HG03280 (cell line): ENCODE measurements at regions not wholly inside any gene's neighbourhood (a gene's known extent, or its start where the extent isn't known, plus 50 kb on each side); places are given as distances from the start of the nearest gene placed in this dataset.
"Not testable (repeated sequence)": the region's sequence is repeated elsewhere in the genome, so short reads cannot be mapped to it uniquely, and the experiment has no call there.

Experiments used
- ATAC-seq: cut with Tn5 transposase; IDR thresholded peaks from one replicate; pipeline ENCODE4 v1.9.1; 2021; ENCODE audit warnings: mild to moderate bottlenecking, moderate library complexity; ENCODE audit not compliant: unreplicated experiment

DNA sequence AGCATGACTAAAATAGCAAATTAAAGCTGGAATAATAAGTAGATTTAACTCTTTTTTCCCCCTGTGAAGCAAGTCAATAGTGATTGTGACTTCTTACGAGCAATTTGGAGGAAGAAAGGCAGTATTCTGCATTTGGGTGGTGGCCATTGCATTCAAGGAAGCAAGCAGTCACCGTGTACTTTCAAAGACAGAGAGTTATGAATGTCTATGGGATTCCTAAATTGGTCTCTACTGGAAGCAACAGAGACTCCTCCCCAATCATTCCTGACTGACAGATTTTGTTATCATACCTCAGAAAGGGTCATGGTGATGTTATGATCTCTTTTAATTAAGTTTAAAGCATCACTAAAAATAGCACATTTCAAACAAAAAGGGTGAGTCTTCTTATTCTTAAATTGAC, 287.2 kb upstream of the KITLG start:
- no peak for ATAC-seq

DNA sequence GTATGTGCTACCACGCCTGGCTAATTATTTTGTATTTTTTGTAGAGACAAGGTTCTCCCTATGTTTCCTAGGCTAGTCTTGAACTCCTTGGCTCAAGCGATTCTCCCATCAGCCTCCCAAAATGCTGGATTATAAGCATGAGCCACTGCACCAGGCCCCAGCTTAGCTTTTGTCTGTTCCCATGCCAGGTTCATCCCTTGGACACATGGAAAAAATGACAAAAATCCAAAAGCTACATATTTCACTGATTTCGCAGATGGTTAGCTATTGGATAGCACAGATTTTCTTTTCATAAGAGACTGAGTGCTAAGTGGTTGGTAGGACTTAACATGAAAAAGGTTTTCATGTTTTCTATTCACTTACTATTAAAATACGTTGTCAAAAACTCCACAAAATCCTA, 286.6 kb upstream of the KITLG start:
- no peak for ATAC-seq

DNA sequence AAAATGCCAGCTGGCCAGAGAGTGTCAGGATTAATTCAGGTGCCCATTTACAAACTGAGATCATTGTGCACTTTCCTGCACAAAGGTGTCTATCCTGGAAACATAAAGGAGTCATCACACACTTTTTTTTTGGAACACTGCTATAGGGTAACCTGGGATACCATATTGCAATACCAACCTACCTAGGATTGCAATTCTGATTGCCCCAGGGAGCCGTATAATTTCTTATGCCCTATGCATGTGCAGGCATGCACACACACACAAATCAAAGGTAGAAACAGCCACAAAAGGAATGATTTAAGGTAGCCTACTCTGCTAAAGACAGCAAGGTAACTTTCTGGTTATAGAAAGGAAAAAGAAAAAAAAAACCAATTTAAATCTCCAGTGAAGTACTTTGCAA, 285.3 kb upstream of the KITLG start:
- ATAC-seq, result no peak

DNA sequence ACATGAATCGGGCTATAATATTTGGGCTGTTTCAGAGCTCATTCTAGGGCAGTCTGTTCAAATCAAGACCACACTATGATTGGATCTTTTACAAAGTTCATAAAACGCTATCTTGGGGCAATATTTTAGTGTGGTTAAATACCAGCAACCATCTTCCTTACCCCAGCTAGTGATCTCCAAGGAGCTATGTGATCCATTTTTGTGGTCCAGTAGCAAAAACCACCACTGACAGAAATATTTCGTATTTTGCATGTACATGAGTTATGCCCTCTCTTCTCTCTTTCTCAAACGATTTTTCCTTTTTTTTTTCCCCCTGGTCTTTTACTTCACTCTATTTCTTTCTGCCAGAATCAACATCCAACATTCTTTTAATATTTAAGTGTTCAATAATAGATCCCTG, 280.6 kb upstream of the KITLG start:
- no peak for ATAC-seq

DNA sequence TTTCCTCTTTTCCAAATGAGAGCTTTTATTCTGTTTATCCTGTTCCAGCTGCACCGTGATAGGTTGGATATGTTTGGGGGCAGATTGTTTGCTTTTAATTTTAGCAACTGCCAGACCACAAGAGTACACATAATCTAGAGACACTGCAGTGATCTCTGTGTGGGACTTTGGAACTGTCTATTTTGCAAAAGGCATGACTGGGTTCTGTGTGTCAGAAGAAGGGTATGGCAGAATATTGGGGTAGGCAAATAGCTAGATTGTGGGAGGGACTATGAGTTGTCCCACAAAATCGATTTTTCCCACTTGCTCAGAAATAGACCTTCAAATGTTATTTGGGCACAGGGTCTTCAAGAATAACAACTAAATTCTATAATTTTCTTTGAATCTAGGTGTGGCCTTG, 275.9 kb upstream of the KITLG start:
- ATAC-seq, result no peak

DNA sequence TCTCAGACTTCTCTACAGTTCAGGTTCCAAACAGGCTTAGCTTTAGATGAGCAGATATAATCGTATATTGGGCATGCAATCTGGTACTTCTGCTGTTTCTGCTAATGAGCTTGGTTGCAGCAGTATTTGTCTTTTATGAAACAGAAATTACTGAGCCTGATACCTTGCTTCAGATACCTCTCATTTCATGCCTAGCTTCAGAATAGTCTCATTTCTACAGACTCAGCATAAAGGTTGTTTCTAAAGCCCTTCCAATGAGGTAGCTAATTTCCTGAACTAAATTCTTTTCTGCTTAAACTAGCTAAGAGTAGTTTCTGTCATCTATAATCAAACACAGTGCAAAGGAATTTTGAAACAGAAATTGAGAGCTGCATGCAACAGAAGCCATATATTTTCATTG, 275.0 kb upstream of the KITLG start:
- no peak for ATAC-seq

DNA sequence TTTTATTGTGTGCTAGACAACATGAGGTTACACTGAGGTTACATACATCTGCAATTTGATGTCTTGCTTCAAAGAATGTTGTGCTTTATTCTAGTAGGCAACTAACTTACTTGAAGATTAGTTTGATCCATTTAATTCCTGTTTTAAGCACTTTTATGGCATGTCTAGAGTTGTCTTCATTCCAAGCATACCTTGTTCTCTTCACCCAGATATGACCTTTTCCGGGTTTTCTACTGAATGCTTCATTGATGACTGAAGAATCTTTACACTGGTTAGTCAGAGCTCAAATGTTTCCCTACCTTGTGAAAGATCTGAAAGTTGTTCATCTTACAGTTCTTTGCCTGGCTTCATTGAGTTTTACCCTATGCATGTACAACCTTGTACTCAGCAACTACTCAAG, 274.0 kb upstream of the KITLG start:
- ATAC-seq, result no peak

DNA sequence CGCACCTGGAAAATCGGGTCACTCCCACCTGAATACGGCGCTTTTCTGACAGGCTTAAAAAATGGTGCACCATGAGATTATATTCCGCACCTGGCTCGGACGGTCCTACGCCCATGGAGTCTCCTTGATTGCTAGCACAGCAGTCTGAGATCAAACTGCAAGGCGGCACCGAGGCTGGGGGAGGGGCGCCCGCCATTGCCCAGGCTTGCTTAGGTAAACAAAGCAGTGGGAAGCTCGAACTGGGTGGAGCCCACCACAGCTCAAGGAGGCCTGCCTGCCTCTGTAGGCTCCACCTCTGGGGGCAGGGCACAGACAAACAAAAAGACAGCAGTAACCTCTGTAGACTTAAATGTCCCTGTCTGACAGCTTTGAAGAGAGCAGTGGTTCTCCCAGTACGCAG, 267.0 kb upstream of the KITLG start:
- not testable (repeated sequence) for ATAC-seq

DNA sequence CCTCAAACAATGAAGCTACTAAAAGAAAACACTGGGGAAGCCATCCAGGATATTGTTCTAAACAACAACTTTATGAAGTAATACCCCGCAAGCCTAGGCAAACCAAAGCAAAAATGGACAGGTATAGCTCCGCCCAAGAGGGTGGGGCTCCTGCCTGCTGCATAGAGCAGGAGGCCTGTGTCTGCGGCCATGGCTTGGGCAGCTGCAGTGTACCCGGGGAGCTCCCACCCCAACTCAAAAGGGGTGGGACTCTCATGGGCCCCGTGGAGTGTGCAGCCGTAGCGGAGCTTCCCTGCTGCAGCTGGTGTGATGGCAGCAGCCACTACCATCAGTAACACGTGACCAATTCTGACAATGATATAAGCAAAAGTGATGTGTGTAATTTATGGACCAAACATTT, 264.2 kb upstream of the KITLG start:
- no peak for ATAC-seq

DNA sequence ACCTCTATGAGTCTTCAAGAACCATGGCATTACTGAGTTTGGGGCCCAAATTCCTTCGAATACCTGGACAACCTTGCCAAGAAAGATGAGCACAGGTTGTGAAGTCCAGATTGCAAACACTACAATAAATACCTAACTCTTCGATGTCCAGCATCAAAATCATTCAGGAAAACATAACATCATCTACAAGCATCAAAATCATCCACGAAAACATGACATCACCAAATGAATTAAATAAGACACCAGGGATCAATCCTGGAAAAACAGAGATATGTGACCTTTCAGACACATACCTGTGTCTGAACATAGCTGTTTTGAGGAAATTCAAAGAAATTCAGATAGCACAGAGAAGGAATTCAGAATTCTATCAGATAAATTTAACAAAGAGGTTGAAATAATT, 262.0 kb upstream of the KITLG start:
- no peak for ATAC-seq

DNA sequence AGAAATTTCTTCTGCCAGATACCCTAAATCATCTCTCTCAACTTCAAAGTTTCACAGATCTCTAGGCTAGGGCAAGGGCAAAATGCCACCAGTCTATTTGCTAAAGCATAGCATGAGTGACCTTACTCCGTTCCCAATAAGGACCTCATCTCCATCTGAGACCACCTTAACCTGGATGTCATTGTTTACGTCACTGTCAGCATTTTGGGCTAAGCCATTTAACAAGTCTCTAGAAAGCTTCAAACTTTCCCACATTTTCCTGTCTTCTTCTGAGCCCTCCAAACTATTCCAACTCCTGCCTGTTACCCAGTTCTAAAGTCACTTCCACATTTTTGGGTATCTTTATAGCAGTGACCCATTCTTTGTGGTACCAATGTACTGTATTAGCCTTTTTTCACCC, 259.2 kb upstream of the KITLG start:
- no peak for ATAC-seq

DNA sequence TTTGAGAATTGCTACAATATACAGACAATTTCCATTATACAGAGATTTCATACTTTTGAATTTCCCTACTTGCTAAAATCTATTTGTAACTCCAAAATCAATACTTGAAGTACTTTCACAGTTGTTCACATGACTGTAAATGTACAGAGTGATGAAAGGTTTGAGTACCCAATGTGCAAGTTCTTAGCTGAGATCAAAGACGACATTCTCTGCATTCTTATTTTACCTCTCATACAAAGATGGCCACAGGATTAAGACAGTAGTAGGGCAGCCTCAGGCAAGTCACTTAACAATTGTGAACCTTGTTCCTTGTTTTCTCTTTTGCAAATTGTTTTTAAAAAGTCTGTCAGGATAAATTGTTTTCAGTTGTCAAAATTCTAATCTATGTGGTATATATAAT, 255.9 kb upstream of the KITLG start:
- ATAC-seq, result no peak

DNA sequence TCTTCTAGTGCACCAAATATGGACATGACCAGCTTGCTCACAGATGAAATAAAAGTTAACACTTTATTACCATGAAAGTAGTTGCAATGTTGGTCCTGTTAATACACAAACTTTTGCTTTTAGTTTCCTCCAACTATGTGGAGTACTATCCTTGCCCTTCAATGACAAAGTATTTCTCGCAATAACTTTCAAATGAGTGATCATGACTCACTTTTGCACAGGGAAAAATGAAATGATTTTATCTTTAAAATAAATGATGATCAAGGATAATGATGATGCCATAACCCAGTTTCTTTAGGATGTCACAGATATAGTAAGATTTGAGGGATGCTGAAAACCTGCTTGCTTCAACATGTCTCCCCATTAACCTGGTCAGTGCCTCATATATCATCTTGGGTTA, 254.0 kb upstream of the KITLG start:
- ATAC-seq, result no peak

DNA sequence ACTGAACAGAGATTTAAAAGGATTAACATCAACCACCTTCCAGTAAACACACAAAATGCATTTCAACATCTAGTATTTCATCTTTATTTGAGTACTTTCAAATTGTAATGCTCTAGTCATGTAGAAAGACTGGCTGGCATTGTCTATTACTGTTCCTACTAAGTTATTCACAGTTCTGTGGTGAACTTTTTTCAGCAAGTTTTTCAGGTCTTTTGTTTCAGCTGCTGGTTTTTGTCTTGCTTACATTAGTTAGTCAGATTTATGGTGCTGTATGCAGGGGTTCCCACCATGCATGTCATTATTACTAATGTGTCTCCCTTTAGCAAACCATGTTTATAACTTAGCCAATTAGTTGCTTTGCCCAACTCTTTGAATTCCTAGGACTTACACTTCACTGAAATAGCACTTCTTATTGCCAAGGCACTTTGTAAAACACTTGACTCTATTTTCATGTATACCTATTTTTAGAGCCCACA, 253.4 kb upstream of the KITLG start:
- ATAC-seq, result no peak

DNA sequence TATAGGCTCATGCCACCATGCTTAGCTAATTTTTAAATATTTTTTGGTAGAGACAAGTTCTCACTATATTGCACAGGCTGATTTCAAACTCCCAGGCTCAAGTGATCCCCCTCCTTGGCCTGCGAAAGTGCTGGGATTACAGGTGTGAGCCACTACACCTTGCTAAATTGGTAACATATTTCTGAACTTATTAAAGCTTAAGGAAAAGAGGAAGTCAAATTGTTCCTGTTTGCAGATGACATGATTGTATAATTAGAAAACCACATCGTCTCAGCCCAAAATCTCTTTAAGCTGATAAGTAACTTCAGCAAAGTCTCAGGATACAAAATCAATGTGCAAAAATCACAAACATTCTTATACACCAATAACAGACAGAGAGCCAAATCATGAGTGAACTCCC, 248.3 kb upstream of the KITLG start:
- not testable (repeated sequence) for ATAC-seq

DNA sequence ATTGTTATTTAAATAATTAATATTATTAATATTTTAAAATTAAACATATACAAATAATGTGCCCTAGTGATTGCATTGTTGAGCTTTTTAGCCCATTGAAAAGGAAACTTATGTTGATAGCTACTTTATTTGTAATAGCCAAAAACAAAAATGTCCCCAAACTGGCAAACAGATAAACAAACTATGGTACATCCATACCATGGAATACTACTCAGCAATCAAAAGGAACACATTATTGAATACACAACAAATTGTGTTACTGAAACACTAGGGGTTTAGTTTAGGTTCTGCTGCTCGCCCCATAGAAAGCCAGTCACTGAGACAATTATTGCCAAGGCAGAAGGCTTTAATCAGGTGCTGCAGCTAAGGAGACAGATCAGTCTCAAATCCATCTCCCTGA, 239.7 kb upstream of the KITLG start:
- no peak for ATAC-seq

DNA sequence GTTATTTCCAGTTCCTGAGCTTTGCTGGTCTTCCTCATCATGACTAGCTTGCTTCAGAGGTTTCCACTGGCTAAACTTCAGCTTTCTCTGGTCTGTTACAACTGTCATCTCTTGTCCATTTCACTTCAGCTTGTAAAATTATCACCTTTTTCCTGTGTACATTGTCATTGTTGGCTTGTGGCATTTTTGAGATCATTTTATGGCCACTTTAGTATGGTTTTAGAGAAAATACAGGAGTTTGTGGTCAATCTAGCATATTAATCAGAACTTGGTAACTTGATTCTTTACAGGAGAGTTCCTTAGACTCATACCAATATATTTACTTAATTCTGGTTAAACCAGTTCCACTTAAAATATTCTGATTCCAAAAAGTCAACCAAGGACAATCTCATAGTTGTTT, 235.9 kb upstream of the KITLG start:
- no peak for ATAC-seq

DNA sequence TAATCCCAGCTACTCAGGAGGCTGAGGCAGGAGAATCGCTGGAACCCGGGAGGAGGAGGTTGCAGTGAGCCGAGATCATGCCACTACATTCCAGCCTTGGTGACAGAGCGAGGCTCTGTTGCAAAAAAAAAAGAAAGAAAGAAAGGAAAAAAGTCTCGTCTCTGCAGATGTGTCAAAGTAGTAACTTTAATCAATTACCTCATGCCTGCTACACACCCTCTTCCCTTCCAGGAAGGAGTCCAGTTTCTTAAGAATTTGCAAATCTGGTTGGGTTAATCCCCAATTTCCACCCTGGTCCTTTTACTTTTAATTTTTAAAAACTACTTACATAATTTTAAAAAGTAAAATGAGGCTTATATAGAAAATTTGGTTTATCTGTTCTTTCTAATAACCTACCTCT, 234.5 kb upstream of the KITLG start:
- no peak for ATAC-seq

DNA sequence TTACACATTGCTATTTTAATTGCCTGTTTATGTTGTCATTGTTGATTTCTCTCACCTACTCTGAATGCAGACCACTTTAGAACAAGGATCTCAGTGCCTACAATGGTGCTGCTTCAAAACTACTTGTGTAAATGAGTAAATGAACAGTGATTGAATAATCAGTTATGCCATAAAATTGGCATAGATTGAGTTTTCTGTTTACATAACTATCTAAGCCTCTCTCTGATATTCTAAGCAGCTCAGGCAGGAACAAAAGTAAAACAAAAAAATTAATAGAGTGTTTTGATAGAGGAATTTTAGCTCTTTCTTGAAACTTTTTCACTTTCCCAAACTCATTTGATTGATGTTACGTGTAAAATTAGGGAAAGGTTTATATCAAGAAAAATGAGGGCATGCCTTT, 232.3 kb upstream of the KITLG start:
- ATAC-seq, result no peak

DNA sequence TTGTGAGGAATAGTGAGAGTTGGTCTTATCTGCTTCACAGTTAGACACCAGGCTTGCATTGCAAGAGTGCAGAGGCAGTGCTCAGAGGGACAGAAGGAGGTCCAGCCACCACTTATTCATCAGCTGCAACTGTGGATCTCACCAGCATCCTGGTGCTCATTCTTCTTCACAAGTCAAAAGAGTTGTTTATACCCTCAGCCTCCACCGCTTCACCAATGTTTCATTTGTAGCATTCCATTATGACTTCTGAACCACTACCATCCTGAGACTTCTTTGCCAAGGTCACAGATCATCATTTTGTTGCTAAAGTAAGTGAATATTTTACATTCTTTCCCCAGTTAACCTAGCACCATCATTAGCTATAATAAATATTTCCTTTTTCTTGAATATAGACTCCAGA, 230.5 kb upstream of the KITLG start:
- no peak for ATAC-seq

DNA sequence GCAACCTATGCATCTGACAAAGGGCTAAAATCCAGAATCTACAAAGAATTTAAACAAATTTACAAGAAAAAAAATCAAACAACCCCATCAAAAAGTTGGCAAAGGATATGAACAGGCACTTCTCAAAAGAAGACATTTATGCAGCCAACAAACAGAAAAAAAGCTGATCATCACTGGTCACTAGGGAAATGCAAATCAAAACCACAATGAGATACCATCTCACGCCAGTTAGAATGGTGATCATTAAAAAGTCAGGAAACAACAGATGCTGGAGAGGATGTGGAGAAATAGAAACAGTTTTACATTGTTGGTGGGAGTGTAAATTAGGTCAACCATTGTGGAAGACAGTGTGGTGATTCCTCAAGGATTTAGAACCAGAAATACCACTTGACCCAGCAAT, 229.6 kb upstream of the KITLG start:
- not testable (repeated sequence) for ATAC-seq

DNA sequence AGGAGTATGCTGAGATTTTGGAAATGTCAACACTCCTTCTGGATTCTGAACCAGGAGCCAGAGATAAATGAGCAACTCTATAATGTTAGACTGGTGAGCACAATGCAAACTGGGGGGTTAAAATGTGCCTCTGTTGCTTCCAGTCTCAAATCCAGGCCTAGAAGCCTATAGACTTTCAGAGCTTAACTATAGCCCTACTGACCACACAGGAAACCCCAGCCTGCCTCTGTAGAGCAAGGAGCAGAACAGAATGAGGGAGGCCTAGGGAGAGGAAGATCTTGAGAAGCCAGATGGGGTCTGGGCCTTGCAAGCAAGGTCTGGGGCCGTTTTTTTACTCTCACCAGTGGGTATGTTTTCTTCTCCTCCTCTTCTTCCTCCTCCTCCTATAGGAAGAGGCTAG, 225.4 kb upstream of the KITLG start:
- no peak for ATAC-seq

DNA sequence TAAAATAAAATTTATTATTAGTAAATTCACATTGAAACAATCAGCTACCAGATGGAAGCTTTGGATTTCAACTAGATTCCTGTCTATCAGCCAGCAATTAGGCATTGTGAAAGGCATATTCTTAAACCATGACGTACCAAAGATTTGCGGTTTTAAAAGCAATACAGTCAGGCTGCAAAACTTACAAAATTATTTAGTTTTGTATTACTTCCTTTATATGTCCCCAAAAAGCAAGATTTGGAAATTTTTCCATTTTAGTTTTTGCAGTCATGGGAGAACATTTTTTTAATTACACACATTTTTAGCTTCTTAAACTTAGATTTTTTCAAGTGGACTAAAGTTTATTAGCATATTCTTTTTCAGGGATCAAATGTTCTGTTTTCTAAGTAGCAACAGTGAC, 225.0 kb upstream of the KITLG start:
- ATAC-seq, result no peak

DNA sequence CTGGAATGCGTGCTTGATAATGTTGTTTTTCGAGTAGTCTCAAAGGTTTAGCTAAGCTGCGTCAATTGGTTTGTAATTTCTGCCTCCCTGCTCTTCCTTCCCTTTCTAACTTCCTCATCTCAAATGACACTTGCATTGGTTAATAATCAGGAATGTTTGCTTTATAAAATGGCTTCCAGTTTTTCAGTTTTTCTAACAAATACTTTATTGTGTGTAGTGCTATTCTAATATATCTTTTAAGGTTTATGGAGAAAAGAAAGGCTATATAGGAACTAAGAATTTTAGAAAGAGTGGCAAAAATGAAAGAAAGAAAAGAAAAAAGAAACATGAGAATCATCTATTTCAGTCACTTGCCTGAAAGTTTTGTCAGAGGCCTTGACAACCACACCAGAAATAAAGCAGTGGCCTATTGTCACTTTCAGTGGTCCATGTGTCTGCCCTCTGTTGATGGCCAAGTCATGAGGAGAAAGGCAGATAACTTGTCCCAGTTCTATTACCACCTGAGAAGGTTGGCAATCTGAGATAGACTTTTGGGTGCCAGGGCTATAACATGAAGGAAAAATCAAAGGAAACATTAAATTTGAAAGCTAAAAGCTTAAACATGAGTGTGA, 221.9 kb upstream of the KITLG start:
- no peak for ATAC-seq
